RWPE2 (cell line): ENCODE measurements at regions not wholly inside any gene's neighbourhood (a gene's known extent, or its start where the extent isn't known, plus 50 kb on each side); places are given as distances from the start of the nearest gene placed in this dataset.

Experiments used
- ATAC-seq: fragments of 200-7000 bp; cut with Tn5 transposase; 3 replicates; pipeline ENCODE4 v1.9.1; 2021; ENCODE audit warnings: low read depth
- DNase-seq: peaks from one replicate; pipeline ENCODE4 v3.0.0-alpha.2; 2020; ENCODE audit warnings: low spot score
- H3K27ac ChIP-seq: fragments of 450-650 bp; 2 replicates; pipeline ENCODE4 v1.5.1; 2017; ENCODE audit warnings: mild to moderate bottlenecking; ENCODE audit not compliant: poor library complexity, severe bottlenecking
- H3K27me3 ChIP-seq: fragments of 250-450 bp; sonication (Bioruptor Pico); 2 replicates; pipeline ENCODE4 v1.5.1; 2021; ENCODE audit warnings: mild to moderate bottlenecking, moderate library complexity; ENCODE audit not compliant: insufficient read depth, poor library complexity, severe bottlenecking
- H3K36me3 ChIP-seq: fragments of 250-450 bp; sonication (Bioruptor Pico); 2 replicates; pipeline ENCODE4 v1.5.1; 2020; ENCODE audit warnings: low read depth, mild to moderate bottlenecking, moderate library complexity
- H3K4me1 ChIP-seq: fragments of 250-450 bp; sonication (Bioruptor Pico); 2 replicates; pipeline ENCODE4 v1.5.1; 2021; ENCODE audit warnings: mild to moderate bottlenecking, moderate library complexity; ENCODE audit not compliant: insufficient read depth, poor library complexity, severe bottlenecking
- H3K4me3 ChIP-seq: fragments of 250-450 bp; sonication (Bioruptor Pico); 2 replicates; pipeline ENCODE4 v1.5.1; 2021; ENCODE audit warnings: mild to moderate bottlenecking, moderate library complexity; ENCODE audit not compliant: severe bottlenecking
- H3K9me3 ChIP-seq: fragments of 250-450 bp; sonication (Bioruptor Pico); 2 replicates; pipeline ENCODE4 v1.5.1; 2021; ENCODE audit warnings: mild to moderate bottlenecking, moderate library complexity; ENCODE audit not compliant: severe bottlenecking
- TF ChIP-seq, protein P1 (sequence below): fragments of 450-650 bp; IDR thresholded peaks from one replicate; pipeline ENCODE4 v1.5.1; 2017; ENCODE audit warnings: mild to moderate bottlenecking, moderate library complexity; ENCODE audit not compliant: poor library complexity, severe bottlenecking

DNA sequence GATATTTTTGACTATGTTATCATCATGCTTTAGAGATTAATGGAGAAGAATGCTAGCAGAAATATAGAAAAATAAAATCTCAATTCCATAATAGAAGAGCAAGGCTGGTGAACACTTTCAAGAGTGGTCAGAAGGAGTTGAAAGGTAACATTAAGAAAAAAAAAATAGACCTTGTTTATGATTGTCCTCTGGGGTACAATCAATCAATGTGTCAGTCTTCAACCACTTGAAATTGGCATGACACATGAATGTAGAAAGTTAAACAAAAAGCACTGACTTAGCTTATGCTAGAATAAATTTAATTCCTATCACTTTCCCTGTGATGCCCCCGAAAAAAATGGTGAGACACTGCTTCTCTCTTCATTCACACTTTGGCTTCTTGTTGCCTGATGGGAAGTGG, 750.3 kb upstream of the ADGRL2 start:
- ATAC-seq, result no peak
- no peak for DNase-seq
- H3K27me3 ChIP-seq, result peaks cover 2% of the 10 kb centered on the region

DNA sequence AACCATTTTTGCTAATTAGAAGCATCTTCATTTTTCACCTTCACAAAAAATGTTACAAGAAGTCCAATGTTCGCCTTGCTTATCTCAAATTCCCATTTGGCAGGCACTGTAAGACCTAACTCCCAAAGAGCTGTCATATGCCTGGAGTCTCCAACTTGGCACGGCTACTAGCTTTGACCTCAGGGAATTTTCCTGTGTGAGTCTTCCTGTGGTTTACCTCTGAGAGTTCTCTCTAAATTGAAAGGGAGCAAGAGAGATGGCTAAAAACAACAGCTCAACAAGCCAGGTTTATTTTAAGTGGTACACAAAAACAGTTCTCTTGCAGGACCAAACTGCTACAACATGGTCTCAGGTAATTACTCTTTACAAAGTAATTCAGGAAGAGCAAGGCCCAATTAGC, 756.0 kb upstream of the ADGRL2 start:
- ATAC-seq (no peak), DNase-seq (no peak)
- no peak overlapping the region for H3K27ac ChIP-seq
- H3K9me3 ChIP-seq, result no peaks in the 10 kb centered on the region
- TF ChIP-seq, protein P1, sequence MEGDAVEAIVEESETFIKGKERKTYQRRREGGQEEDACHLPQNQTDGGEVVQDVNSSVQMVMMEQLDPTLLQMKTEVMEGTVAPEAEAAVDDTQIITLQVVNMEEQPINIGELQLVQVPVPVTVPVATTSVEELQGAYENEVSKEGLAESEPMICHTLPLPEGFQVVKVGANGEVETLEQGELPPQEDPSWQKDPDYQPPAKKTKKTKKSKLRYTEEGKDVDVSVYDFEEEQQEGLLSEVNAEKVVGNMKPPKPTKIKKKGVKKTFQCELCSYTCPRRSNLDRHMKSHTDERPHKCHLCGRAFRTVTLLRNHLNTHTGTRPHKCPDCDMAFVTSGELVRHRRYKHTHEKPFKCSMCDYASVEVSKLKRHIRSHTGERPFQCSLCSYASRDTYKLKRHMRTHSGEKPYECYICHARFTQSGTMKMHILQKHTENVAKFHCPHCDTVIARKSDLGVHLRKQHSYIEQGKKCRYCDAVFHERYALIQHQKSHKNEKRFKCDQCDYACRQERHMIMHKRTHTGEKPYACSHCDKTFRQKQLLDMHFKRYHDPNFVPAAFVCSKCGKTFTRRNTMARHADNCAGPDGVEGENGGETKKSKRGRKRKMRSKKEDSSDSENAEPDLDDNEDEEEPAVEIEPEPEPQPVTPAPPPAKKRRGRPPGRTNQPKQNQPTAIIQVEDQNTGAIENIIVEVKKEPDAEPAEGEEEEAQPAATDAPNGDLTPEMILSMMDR, result no peak
- no peaks in the 10 kb centered on the region for H3K36me3 ChIP-seq
- H3K4me1 ChIP-seq, result no peaks in the 10 kb centered on the region
- no peaks in the 10 kb centered on the region for H3K27me3 ChIP-seq
- no peak overlapping the region for H3K4me3 ChIP-seq

More for the DNA sequence above, 750.3 kb upstream of the ADGRL2 start:
- H3K36me3 ChIP-seq, result no peaks in the 10 kb centered on the region
- H3K4me3 ChIP-seq, result no peak overlapping the region
- H3K9me3 ChIP-seq, result no peaks in the 10 kb centered on the region
- H3K27ac ChIP-seq, result no peak overlapping the region
- H3K4me1 ChIP-seq, result no peaks in the 10 kb centered on the region
- TF ChIP-seq, protein P1, result no peak

DNA sequence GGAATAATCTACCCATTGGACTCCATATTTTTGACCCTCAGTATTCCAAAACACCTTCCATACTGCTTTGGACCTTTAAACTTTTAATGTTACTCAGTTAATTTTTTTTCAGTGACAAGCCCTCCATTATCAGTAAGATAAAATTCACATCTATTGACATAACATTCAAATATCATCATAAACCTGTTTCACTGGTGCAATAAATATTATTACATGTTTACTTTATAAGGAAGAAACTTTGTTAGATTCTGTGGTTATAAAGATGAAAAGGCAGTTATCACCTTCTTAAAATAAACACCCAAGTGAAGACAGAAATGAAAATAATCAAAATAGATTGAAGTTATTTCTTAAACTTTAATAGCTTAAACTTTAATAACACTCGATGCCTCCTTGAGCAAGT, 758.5 kb upstream of the ADGRL2 start:
- Histone ChIP-seq H3K4me3 (no peak overlapping the region), H3K27ac (no peak overlapping the region), H3K9me3 (no peaks in the 10 kb centered on the region), H3K4me1 (no peaks in the 10 kb centered on the region), H3K36me3 (no peaks in the 10 kb centered on the region), H3K27me3 (no peaks in the 10 kb centered on the region)
- ATAC-seq (no peak), DNase-seq (no peak)
- TF ChIP-seq, protein P1, result no peak

DNA sequence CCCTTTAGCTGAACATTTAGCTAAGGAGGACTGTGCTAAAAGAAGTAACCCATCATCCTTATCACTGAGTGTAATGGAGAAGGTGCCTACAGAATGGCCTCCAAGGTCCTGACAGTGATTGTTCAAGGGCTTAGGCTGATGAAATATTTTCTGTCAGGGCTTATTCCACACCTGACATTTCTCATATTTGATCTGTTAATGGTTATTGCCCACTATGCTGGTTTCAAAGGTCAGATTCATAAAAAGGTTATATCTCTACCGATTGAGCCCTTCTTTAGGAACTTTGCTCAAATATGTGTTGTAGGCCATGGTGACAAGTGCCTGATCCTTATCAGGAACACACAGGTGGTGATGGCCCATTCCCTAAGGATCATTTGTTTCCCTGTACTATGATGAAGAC, 766.4 kb upstream of the ADGRL2 start:
- H3K4me3 ChIP-seq, result no peak overlapping the region
- H3K9me3 ChIP-seq, result no peaks in the 10 kb centered on the region

DNA sequence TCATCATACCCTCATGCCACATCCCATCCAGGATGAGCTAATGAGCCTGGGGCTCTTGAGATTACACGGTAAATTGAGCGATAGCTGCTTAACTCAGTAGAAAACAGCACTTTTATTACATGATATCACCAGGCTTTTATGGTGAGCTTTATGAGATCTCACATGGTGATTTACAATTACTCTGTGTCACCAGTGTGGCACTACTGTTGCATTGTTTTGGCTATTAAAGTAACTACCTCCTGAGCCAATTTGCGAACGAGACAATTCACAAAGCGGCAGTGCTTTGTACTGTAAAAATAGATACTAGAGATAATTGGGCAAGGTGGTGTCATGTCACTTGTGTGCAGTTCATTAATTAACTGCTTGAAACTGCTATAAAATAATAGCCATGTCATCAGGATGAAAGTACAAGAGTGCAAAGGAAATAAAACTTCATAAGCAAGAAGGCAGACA, 767.7 kb upstream of the ADGRL2 start:
- DNase-seq (no peak), ATAC-seq (no peak)
- Histone ChIP-seq H3K27me3 (no peaks in the 10 kb centered on the region), H3K4me1 (no peaks in the 10 kb centered on the region), H3K36me3 (no peaks in the 10 kb centered on the region), H3K27ac (no peak overlapping the region), H3K4me3 (no peak overlapping the region), H3K9me3 (no peaks in the 10 kb centered on the region)
- TF ChIP-seq, protein P1, result no peak

More for the DNA sequence above, 766.4 kb upstream of the ADGRL2 start:
- H3K27ac ChIP-seq, result no peak overlapping the region
- no peaks in the 10 kb centered on the region for H3K4me1 ChIP-seq
- ATAC-seq, result no peak
- H3K27me3 ChIP-seq, result no peaks in the 10 kb centered on the region
- DNase-seq, result no peak
- TF ChIP-seq, protein P1, result no peak
- H3K36me3 ChIP-seq, result no peaks in the 10 kb centered on the region
